Ammon's horn (tissue), 1 donor: ENCODE measurements at regions not wholly inside any gene's neighbourhood (a gene's known extent, or its start where the extent isn't known, plus 50 kb on each side); places are given as distances from the start of the nearest gene placed in this dataset.
A peak's percentile ranks its signal among the peaks of the same experiment; 100 is the strongest.
"Not testable (repeated sequence)": the region's sequence is repeated elsewhere in the genome, so short reads cannot be mapped to it uniquely, and the experiment has no call there.

ENCODE experiments used
- DNase-seq: peaks from one replicate; pipeline ENCODE4 v3.0.0-alpha.2; 2016; ENCODE audit warnings: low spot score

DNA sequence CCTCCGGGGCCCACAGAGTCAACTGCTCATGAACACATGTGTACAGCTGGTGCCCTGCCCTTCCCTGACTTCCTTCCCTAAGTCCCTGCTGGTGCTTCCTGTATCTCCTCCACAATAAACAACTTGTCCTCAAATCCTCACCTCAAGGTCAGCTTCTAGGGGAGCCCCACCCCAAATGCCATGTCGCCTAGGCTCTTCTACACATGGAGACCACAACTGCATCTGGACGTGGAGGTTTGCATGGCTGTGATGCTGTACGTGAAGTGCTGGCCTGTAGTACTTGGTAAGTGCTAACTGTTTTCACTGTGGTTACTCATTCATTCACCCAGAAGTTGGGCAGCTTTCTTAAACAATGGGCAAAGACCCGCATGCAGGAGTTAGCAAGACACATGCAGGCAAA lies 359.5 kb downstream of the SHANK2 start:
- DNase-seq, result no peak

DNA sequence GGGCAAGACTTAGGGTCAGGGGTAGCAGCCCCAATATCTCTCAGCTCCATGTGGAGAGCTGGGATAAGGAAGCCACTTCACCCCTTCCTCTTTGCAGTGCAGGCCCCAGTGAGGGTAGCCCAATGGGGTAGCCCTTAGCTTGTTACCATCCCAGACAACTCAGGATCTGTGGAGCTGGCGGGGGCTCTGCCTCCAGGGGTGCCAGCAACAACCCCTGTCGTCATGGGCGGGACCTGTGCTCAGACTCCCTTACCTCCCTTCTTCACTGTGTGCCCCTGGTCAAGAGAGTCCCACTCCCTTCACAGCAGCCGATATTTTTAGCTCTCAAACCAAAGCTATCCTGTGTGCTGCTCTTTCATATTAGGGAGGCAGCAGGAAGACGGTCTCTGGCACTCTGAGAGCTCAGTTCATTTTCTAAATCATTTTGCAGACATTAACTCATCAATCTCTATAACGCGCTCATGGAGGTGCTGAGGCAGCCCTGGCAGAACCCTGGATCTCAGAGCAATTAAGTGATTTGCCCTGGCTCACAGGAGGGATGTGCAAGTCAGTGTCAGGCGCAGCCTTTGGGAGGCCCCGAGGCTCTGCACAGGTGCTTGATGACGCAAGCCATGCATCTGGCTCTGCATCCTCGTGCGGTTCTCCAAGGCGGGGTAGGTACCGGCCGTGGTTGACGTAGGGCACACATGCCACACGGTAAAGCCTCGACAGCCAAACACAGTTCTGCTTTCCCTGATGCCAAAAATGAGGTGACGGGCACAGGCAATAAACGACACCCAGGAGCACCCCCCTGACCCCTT lies 357.6 kb downstream of the SHANK2 start:
- no peak for DNase-seq

DNA sequence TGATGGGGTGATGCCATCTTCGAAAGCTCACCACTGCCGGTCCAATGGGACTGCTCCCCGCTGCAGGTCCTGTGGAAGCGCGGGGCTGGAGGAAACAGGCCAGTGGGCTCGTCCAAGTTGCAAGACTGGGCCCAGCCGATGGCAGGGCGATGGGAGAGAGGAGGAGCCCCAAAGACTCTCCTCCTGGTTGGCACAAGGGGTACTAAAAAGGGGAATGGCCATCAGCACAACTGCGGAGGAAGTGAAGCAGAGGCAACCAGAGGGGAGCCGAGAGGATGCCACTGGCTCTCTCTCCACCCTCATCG lies 357.1 kb downstream of the SHANK2 start:
- no peak for DNase-seq

DNA sequence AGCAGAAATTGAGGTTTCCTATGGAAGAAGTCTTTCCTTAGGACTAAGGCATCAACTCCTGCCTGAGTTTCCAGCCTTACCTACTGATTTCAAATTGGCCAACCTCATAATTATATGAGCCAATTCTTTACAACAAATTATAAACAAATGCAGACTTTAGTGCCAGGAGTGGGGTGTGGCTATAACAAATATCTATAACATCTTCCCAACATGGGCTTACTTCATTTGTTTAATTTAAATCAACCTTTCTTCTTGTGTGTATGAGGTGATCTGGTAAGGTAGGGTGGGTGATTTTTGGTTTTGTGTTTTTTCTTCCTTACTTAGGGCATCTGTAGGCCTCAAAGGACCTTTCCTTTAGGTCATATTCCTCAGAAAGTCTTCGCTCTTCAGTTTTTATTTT lies 354.9 kb downstream of the SHANK2 start:
- no peak for DNase-seq

DNA sequence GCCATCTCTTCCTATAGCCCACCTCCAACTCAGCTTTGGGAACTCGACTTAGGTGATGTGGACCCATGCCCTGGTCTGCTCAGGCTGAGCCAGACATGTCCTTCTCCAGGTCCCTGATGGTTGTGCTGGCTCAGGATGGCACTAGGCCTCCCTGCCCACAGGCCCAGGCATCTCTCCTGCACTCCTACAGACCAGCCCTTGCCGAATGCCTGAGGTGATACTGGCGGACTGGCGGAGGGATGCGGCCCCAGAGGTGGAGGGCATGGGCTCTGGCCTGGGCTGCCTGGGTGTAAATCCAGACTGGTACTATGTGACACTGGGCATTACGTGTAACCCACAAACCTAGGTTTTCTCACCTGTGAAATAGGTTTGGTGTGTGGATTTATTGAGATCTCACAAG lies 352.8 kb downstream of the SHANK2 start:
- no peak for DNase-seq

DNA sequence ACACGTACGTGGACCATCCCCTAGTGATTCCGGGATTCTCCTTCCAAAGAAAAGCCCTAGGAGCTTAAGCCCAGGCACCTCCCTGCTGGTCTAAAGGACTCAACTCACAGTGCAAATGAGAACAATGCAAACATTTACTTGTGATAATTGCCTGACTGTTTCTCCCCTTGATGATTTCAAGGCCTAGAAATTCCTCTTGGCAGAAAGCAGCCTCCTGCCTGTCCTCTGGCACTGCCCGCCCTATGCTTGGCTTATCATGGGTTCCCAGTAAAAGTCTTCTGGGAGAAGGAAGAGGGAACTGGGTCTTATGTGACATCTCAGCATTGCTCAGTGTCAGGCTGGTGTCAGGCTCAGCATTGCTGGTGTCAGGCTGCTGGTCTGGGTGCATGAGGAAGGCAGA lies 351.8 kb downstream of the SHANK2 start:
- DNase-seq, result no peak

DNA sequence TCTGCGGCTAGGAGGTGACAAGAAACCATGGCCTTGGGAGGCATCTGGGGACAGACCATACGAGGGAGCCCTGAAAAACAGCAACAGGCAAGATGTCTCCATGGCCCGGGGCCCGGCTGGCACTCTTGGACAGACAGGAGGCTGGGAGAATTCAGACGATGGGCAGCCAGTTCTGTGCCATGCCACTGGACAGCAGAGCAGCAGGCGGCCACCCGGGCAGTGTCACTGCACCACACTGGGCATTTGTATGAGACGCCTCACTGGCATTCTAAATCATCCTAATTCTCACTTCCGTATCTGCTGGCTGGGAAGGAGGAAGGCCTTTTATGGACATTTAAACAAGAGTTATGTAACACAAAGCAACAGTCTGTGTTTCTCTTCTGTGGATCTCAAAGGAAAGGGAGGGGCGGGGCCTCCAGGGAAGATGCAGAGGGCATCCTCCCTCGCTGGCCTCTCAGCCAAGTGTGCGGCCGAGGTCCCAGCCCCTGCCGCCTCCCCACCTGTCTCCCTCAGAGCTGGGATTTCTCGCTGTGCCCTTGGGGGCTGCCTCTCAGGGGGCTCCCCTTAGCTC lies 350.3 kb downstream of the SHANK2 start:
- DNase-seq, result peak; percentile 29

DNA sequence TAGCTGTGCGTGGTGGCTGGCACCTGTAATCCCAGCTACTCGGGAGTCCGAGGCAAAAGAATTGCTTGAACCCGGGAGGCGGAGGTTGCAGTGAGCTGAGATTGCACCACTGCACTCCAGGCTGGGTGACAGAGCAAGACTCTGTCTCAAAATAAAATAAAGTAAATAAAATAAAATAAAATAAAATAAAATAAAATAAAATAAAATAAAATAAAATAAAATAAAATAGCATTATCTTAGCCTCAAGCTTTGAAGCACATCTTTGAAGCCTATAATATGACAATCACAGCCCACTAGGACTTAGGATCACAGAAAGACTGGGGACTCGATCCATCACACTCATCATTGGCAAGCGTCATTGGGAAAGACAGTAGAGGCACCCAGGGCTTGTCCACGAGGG lies 349.1 kb downstream of the SHANK2 start:
- not testable (repeated sequence) for DNase-seq

DNA sequence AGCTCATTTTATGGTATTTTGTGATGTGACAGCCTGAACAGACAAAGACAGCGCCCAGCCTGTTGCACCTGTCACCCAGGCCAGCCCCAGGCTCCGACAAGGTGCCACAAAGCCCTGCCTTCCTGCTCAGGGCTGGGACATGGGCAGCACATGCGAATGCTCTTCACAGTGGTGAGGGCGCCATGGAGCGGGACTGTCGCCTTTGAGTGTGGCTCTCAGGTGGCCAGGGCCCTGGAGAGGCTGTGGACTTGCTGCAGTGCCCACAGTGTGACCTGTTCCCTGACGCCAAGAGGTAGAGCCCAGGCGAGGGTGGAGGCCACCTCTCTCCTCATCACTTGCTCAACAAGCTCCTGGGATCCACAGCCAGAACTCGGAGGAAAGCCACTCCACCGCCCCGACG lies 346.3 kb downstream of the SHANK2 start:
- no peak for DNase-seq

DNA sequence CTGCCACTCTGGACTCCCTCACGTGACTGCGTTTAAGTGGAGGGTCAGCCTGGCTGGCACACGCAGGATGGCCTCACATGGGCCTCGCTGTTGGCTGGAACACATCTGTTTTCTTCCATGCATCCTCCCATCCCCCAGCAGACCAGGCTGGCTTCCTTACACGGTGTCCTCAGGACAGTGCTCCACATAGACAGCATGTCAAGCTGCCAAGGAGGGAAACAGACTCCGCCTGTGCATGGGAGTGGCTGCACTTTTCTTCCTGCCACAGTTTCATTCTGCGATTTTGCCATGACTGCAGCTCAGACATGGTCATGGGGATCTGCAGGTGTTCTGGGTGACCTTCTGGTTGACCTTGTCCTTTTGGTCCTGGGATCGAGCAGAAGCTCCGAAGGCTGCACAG lies 344.2 kb downstream of the SHANK2 start:
- no peak for DNase-seq

DNA sequence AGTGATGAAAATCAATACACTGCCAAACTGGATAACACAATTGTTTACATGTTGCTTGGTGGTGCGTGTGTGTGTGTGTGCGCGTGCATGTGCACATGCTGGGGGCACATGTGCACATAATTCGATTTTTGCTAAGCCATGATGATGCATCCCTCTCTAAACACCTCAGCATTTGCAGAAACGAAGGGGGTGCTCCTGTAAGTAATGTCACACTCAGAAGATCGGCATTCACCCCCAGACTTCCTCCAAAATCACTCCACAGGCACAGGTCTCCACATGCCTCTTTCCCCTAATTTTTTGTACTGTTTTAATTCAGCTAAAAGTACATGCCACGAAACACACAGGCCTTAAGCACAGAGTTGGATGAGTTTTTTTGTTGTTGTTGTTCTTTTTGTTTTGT lies 341.5 kb downstream of the SHANK2 start:
- no peak for DNase-seq

DNA sequence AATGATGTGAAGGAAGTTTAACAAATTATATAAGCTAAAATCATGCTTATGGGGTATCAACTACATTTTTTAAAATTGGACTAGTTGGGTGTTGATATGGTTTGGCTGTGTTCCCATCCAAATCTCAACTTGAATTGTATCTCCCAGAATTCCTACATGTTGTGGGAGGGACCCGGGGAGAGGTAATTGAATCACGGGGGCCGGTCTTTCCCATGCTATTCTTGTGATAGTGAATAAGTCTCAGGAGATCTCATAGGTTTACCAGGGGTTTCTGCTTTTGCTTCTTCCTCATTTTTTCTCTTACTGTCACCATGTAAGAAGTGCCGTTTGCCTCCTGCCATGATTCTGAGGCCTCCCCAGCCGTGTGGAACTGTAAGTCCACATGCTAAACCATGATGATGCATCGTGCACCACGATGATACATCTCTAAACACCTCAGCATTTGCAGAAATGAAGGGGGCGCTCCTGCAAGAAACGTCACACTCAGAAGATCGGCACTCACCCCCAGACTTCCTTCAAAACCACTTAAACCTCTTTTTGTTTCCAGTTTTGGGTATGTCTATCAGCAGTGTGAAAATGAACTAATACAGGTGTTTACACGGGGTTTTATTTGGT lies 340.0 kb downstream of the SHANK2 start:
- DNase-seq, result no peak

DNA sequence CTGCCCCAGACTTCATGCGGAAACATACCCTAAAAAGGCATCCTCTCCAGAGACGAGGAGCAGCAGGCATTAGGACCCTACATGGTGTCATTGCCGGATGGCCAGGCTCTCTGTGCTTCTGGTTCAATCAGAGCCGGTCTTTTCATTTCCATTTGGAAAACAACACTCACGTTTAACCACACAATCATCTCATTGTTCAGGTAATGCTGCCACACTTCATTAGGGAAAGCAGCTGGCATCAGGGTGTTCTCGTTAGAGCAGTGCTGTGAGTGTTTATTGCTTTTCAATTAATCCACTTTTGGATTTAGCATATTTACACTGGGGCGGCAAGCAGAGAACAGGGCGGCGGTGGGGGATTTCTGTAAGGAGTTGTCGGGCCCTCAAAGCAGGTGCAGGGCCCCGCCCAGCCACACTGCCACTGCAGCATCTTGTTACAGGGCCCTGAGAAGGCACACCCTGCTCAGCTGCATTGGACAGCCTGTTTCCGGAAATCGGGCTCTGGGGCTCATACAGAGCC lies 338.6 kb downstream of the SHANK2 start:
- peak; percentile 43 for DNase-seq

DNA sequence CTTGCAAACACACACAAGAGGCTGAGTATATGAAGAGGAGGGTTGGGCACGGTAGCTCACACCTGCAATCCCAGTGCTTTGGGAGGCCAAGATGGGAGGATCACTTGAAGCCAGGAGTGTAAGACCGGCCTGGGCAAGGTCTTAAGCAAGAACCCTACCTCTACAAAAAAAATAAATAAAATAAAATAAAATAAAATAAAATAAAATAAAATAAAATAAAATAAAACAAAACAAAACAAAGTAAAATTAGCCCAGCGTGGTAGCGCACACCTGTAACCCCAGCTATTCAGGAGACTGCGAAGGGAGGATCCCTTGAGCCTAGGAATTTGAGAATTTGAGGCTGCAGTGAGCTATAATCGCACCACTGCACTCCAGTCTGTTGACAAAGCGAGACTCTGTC lies 337.9 kb downstream of the SHANK2 start:
- no peak for DNase-seq

DNA sequence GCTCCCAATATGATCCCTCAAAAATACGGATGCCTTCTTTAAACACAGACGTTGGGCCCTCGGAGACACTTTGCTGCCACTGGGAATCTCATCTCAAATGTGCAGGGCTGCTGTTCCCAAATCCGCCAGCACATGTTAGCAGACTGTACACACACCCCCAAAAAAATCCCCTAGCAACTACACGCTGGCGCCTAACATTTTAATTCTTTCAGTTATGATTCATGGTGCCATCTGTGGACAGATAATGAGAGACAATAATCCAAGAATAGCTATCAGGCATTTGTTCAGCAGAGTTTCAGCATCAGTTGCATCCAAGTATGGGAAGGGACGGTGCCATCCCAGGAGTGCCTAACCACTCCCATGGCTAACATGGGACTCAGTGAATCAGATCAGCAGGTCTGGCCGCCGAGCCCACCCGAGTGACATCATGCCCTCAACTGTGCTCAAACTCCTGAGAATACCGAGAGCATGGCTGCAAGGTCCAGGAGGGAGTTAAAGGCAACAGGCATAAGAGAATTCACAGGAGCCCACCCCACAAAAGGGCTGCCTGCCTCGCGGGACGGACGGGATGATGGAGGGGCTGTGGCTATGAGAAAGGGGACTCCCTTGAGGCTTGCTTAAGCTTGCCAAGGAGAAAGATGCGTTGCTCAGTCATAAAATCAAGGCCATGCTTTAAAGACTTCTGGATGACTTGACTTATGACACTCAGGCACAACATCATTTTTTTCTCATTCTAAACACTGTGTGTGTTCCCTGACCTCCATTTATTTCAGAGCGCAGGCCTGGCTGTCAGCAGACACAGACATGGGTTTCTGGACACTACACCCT lies 337.0 kb downstream of the SHANK2 start:
- peak; percentile 66 for DNase-seq

DNA sequence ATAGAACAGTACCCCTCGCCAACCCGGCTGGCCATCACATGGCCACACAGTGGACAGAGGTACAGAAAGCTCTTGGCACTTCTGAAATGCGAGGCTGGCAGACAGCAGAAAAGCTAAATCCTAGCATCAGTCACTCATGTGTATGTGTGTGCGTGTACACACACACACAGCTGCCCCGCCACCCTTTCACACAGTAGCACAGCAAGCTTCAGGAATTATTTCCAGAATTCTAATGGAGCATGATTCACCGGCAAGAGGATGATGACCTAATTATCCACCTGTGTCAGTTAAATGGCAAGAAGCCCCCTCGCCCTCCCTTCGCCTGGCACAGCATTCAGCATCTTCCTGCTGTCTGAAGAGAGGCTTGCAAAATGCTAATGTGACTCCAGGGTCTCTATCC lies 336.0 kb downstream of the SHANK2 start:
- no peak for DNase-seq

DNA sequence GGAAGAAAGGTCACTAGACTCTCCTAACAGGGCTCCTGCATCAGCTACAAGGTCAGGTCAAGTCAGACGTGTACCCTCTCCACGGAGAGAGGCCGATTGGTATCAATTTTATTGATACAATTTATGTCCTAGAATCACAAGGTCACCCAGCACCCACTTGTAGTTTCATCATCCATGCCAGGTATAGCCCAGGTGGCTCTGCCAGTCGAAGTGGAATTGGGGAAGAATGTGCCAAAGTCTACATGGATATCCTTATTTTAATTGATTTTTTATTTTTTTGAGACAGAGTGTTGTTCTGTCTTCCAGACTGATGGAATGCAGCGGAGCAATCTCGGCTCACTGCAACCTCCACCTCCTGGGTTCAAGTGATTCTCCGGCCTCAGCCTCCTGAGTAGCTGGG lies 334.1 kb downstream of the SHANK2 start:
- DNase-seq, result no peak

DNA sequence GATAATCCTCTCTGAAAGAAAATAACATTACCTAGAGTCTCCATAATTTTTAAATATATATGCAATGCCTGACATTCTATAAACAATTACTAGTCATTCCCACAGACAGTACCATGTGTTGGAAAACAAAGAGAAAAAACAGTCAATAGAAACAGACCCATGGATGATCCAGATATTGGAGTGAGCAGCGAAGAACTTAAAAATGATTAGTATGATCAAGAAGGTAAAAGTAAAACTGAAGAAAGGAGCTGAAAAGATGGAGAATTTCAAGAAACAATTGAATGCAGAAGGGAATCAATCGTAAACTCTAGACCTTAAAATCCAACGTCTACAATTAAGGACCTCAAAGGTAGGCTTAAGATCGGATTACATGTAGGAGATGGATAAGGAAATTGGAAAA lies 330.6 kb downstream of the SHANK2 start:
- no peak for DNase-seq

DNA sequence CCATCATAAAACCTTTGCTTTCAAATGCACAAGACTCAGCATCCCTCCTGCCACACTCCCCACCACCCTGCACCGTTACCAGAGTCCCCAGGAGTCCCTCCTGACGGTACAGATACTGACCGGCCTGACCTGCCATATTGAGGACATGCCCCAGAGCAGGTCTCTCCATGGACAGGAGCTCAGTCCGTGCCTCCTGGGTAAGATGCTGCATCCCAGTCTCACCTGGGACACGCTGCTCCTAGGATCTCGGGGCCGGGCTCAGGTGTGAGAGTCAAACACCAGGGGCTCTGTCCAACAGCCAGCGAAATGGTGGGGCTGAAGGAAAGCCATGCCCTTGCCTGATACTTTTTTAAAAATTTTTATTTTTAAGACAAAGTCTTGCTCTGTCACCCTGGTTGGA lies 328.3 kb downstream of the SHANK2 start:
- no peak for DNase-seq

DNA sequence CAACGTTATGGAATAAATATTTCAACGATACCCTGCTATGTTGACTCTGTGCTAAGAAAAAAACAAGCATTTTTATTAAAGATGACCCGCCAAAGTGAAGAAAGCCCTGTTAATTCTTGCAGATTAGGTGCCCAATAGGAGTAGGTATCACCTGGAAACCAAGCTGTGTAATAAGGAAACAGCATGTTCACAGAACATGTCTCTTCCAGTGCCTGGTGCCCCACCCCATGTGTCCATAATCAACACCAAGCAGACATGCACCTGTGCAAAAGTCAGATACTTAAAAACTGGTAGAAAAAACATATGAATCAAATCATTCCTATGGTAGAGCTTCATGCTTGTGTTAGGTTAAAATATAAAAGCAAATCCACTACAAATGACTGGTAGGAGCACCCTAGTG lies 327.1 kb downstream of the SHANK2 start:
- DNase-seq, result no peak

DNA sequence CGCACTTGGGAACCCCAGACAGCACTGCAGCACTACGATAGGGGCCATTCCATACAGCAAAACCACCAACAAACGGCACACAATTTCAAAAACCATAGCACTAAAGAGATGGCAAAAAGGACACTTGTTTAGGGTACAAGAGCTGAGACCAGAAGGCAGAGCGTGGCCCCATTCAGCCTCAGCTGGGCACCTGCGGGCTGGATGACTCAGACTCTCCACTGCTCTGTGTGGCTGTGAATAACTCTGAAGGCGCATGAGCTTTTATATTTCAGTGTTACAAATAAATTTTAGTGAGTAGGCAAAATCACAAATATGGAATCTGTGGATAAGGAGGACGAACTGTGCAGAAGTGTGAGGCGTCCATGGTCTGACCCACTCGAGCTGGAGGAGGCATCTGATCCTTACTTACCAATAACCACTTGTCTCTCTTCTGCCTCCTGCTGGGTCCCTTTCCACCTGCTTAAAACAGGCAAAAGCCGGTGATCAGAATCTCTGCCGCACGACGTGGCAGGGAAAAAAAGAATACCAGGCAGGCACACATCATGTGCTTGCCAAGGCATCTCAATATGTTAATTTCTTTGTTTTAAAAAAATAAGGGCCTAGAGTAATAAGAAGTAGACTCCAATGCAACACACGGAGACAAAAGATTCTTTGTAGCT lies 325.7 kb downstream of the SHANK2 start:
- peak; percentile 9 for DNase-seq
